Frontal cortex (tissue), 3 donors: ENCODE measurements at regions not wholly inside any gene's neighbourhood (a gene's known extent, or its start where the extent isn't known, plus 50 kb on each side); places are given as distances from the start of the nearest gene placed in this dataset.

Experiments
- DNase-seq, 2 donors: peaks; one replicate each; pipeline ENCODE4 v3.0.0; 2012; ENCODE audit warnings: low spot score in 2 of 2
- FAIRE-seq: peaks from 2 replicates; lab custom pipeline; 2012; peaks lifted over from hg19 to GRCh38; lab: Jason Lieb, UNC
- donor health status: control.
- donor health status: control.
- donor health status: control.

- DNase-seq (no peak), FAIRE-seq (no peak)
These were observed 522.3 kb upstream of the JARID2 start for GRCh38 chr6:14723535-14724086.

- DNase-seq (no peak), FAIRE-seq (no peak)
These were observed 521.3 kb upstream of the JARID2 start for GRCh38 chr6:14724549-14724948.

- no peak for FAIRE-seq
- no peak for DNase-seq
These were observed 518.9 kb upstream of the JARID2 start for GRCh38 chr6:14726816-14727493.

DNA sequence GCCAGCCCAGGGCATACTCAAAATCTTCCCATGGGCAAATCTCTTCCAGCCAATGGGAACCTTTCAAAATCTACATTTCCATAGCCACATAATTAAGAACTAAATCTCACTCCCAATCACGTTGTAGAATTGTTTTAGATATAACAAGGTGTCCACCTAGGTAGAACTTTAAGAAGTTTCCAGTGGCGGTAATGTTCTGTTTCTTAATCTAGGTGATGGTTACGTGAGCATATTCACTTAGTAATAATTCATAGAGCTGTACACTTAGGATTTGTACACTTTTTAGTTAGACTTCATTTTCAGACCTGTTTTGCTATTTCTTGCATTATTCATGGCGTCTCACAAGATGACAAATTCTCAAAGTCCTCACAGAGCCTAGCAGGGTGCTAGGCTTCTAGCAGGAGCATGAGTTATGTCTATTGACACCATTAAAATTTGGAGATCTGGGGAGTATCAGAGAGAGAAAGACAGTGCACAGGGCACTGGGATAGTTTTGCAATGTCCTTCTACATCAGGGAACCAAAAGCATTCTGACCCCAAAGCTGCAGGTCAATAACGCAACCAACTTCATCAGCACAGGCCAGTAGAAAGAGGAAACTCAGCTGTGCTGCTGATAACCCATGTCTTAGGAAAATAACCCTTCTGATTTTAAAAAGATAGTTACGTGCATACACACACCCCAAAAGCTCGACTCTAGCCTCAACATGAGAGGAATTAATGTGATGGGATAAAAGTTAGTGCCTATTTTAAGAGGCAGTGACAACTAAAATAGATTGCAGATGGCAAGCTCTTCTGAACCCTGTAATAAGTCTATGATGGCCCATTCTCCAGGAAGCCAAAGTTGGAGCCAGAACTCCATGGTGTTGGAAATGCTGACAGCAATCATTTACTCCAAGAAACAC is 518.1 kb upstream of the JARID2 start:
- no peak for FAIRE-seq

DNA sequence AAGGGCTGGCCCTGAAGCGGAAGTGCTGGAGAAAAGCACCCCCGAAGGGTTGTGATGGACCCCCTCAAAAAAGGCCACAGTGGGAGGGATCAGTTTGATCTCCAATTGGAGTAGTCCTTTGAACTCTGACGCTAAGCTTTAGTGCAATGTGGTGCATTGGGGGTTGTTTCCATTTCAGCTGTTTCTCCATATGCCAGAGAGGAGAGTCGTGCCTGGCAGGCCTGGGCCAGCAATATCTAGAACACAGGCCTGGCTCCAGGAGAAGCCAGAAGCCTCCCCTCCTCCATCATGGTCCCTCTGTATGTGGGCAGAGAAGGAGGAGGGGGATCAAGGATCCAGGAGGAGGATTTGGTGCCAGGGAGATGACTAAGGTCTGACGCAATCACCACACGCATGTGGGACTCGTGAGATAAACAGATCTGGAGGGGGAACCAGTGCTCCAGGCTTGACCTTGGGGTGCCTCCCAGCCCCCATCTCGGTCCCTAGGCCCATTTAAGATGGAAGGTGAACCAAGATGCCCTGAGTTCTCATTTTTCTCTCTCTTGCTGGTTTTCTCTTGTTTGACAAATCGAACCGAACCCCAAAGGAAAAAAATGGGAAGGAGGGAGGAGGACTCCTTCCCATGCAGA is 517.4 kb upstream of the JARID2 start:
- no peak for FAIRE-seq
- no peak for DNase-seq

More for the DNA sequence above, 518.1 kb upstream of the JARID2 start:
- DNase-seq: no peak

DNA sequence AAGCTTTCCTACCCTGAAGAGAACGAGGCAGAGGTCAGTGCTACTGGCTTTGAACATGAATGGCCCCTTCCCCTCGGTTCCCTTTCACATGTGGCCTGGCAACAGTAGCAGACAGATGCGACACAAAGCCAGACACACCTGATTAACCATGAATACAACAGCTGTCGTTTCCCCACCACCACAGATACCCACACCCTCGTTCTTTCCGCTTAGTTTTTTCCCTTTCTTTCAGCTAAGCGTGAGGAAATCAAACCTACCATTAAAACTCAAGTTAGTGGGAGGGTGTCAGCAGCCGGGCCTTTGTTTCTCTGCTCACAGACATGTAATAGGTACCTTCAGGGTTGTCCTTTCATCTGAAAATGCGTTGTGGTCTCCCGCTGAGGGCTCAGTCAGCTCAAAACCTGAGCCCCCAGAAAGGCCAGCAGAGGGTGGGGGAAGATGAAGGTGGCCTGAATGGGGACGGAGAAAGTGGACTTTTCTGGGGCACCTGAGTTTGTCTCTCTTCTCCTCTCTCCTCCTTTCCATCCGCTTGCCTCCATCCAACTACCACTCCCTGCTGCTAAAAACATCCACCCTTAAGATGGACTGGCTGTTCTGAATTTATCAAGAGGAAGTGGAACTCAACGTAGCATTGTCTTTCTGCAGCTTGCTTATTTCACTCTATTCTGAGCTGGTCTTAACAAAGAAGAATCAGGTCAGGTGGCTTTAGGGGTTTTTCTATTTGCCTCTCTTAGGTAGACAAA is 516.6 kb upstream of the JARID2 start:
- DNase-seq (no peak), FAIRE-seq (no peak)

DNA sequence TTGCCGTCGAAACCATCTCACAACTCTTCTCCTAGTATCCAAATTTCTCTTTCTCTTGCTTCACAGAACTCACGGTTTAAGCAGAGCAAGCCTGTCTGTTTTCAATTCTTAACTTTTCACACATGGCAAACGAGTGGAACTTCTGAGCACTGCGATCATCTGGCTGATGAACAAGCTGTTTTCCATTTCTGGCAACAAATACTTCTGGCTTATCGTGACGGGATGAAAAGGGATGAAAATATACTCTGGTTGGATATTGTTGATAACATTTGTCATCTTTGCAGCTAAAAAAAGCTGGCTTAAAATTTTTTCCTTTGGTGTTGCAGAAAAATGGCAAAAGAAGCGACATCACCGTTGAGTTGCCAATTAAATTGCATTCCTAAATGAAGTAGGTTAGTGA is 515.2 kb upstream of the JARID2 start:
- FAIRE-seq (no peak), DNase-seq (no peak)

GRCh38 chr6:14731611-14732010 is 514.3 kb upstream of the JARID2 start:
- DNase-seq (no peak), FAIRE-seq (no peak)

DNA sequence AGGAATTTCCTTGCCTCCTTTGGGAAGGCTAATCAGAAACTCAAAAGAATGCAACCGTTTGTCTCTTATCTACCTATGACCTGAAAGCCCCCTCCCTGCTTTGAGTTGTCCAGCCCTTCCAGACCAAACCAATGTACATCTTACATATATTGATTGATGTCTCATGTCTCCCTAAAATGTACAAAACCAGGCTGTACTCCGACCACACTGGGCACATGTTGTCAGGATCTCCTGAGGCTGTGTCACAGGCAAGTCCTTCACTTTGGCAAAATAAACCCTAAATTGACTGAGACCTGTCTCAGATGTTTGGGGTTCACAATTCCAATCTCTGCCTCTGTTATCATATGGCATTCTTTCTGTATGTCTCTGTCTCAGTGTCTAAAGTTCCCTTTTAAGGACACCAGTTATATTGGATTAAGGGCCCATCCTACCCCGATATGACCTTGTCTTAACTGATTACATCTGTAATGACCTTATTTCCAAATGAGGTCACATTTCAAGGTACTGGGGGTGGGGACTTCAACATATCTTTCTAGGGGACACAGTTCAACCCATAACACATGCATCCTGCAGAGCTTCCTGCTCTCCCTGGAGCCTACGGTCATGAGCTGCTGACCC is 513.5 kb upstream of the JARID2 start:
- DNase-seq: no peak
- FAIRE-seq: no peak

GRCh38 chr6:14732844-14733757 is 512.8 kb upstream of the JARID2 start:
- no peak for FAIRE-seq

GRCh38 chr6:14734052-14734415 is 511.8 kb upstream of the JARID2 start:
- FAIRE-seq (no peak), DNase-seq (no peak)

More at GRCh38 chr6:14732844-14733757, 512.8 kb upstream of the JARID2 start:
- DNase-seq: no peak

DNA sequence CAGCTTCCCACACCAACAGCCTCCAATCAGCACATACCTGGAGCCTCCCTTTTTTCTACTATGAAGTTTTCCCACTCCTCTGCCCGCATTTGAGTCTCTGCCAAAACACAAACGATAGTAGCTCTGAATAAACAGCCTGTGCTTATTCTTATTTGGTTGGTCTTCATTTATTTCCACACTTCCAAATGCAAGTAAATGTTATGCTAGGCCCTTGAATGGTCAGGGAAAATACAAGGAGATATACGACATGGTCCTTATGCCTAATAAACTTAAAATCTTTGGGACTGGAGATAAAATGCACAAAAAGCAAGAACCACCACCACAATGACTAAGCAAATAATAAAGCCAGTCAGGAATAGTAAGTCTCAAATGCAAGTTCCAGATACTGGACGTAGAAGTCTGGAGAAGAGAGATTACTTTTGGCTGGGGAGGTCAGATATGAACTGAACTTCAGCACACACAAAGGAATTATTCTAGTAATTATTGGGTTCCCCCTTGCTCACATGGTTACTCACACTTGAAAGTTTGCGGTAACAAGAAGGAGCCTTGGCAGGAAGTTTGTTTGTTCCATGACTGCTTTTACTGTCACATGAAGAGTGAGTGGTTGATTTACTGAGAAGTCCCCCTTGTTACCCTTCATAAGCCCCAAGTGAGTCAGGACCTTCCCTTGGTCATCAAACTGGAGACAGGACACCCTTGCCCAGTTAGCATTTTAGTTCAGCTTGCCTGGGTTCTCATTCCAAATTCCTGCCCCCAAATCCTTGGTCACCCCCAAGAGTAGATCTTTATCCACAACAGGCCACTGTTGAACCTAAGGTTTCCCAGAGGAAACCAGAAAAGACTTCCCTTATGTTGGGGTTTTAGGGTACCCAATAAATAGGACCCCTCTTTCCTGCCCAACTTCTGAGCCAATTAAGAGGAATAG is 511.2 kb upstream of the JARID2 start:
- FAIRE-seq (no peak), DNase-seq (no peak)

- FAIRE-seq (no peak), DNase-seq (no peak)
These were observed 509.8 kb upstream of the JARID2 start for GRCh38 chr6:14735956-14736486.

DNA sequence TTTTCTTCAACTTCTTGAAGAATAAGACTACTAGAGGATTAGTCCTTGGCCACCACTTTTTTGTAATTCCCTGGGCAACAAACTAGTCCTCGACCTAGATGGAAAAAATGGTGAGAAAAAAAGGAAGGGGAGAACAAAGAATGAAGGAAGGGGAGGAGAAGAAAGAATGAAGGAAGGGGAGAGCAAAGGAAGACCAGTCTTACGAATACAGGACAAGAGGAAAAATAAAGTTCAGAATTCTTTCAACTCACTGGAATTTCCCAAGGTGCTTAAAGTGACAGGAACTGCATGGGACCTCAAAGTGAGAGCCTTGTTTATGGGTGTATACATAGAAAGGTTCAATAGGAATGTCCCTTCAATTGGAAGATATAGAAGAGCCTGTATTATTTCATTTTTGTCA is 509.3 kb upstream of the JARID2 start:
- DNase-seq (no peak), FAIRE-seq (no peak)

DNA sequence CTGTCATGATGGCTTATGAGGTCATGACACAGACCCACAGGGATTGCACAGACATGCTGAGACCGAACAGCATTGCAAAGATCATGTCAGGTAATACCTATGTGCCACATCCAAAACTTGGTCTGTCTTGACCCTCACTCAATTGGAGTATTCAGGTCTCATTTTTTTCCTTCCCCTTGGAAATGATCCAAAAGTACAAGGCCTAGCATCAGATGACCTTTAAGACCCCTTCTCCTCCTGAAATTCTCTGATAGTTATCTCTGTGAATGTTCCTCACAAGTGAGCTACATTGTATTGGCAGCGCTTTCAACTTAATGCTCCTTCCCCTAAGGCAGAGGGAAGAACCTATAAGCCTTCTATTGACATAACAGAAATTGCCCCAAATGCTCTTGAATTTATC is 507.4 kb upstream of the JARID2 start:
- DNase-seq (no peak), FAIRE-seq (no peak)

DNA sequence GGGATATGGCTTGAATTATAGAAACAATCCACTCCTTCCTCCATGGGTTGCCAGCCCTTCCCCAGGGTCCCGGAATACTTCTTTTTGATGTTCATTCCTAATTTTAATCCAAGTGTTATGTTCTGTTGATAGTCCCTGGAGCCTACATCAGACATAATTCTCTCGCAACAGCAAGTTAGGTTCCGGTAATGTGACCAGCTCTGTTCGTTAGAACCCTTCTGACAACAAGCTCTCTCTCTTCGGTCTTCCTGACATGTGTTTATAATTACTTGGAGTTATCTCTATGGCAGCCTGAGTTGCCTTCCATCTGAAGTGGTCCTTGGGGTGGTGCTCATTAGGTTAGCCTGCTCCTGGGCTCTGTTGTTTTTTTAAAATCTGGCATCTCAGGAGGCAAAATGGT is 506.9 kb upstream of the JARID2 start:
- no peak for FAIRE-seq
- no peak for DNase-seq

GRCh38 chr6:14739827-14740226 is 506.0 kb upstream of the JARID2 start:
- DNase-seq: no peak
- no peak for FAIRE-seq
